Fibroblast of mammary gland (primary cell): ENCODE measurements at regions not wholly inside any gene's neighbourhood (a gene's known extent, or its start where the extent isn't known, plus 50 kb on each side); places are given as distances from the start of the nearest gene placed in this dataset.
A peak's percentile ranks its signal among the peaks of the same experiment; 100 is the strongest.

ENCODE experiments used
- DNase-seq: peaks from one replicate; pipeline ENCODE4 v3.0.0-alpha.2; 2010; ENCODE audit warnings: low read depth
- H3K4me3 ChIP-seq: 2 replicates; pipeline ENCODE4 v1.5.1; 2011; ENCODE audit warnings: low read depth, mild to moderate bottlenecking, low read length, moderate library complexity; ENCODE audit not compliant: control insufficient read depth
- TF ChIP-seq, protein P1 (sequence below): conservative IDR thresholded peaks from 2 replicates; pipeline ENCODE4 v1.5.1; 2011; ENCODE audit warnings: low read depth, low read length, inconsistent platforms; ENCODE audit not compliant: control insufficient read depth, insufficient read depth

DNA sequence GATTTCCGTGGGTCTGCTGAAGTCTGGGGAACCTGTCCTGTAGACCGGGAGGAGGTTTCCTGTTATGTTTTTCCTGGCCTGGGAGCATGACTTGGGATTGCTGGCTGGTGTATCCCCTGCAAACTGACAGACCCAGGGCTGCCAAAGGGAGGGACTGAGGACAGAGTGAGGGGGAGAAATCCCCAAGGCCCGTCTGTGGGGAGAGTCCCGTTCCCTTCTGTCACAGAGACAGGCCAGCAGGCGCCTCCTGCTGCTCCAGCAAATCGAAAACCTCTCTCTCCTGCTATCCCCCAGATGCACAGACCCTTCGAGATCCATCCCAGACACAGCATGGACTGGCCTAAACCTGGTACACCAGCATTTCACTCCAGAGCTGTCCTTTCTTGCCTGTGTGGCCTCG is 56.2 kb upstream of the ALDH1B1 start:
- TF ChIP-seq, protein P1, sequence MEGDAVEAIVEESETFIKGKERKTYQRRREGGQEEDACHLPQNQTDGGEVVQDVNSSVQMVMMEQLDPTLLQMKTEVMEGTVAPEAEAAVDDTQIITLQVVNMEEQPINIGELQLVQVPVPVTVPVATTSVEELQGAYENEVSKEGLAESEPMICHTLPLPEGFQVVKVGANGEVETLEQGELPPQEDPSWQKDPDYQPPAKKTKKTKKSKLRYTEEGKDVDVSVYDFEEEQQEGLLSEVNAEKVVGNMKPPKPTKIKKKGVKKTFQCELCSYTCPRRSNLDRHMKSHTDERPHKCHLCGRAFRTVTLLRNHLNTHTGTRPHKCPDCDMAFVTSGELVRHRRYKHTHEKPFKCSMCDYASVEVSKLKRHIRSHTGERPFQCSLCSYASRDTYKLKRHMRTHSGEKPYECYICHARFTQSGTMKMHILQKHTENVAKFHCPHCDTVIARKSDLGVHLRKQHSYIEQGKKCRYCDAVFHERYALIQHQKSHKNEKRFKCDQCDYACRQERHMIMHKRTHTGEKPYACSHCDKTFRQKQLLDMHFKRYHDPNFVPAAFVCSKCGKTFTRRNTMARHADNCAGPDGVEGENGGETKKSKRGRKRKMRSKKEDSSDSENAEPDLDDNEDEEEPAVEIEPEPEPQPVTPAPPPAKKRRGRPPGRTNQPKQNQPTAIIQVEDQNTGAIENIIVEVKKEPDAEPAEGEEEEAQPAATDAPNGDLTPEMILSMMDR, result no peak
- no peak for DNase-seq
- no peak overlapping the region for H3K4me3 ChIP-seq

DNA sequence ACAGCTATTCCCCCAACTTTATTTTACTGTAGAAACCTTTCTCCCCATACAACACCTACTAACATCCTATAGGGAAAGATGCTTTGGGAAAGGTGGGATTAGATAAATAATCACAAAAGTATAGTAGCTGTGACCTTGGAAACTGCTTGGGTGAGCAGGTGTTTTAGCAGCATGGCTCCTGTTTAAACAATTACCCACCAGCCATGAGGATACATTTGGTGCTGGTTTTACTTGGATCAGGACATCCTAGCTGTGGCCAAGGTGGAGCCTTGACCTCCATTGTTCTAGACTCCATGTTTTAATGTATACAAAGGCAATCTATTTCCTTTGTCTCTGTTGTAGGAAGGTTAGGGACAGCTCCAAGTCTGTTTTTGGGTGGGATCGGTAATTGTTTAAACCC is 56.8 kb upstream of the ALDH1B1 start:
- TF ChIP-seq, protein P1, result no peak
- no peak for DNase-seq
- H3K4me3 ChIP-seq, result no peak overlapping the region

DNA sequence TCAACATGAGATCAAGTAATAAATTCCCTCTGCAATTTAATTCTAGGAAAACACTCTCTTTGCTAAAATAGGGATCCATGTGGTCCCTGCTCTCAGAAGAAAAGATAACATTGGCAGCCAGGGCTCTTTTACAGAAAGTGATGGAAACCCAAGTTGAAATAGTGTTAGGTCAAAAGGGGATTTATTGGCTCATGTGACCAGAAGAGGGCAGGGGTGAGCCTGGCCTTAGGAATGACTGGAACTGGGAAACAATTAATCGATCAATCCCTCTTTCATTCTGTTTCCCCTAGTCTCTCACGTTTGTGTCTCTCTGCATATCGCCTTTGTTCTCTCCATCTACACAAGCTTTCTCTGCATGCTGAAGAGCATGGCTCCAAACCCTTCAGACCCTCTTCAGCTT is 58.3 kb upstream of the ALDH1B1 start:
- no peak overlapping the region for H3K4me3 ChIP-seq
- TF ChIP-seq, protein P1, result peak; percentile 43
- no peak for DNase-seq

DNA sequence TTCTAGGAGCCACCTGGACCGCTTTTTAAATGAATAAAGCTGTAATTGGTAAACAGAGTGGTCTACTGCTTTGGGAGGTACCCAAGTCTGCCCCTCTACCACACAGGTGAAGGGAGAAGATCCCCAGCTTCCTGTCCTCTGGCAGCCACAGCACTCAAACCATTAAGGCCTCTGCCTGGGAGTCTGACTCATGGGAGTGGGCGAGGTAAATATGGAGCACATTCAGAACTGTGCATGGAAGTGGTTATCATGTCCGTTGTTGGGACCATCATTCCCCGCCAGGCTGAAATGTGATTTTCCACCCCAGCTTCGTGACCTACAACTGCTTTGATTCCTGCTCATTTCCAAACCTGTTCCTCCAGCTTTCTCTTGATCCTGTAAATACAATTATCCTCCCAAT is 59.5 kb upstream of the ALDH1B1 start:
- peak; percentile 44 for DNase-seq
- TF ChIP-seq, protein P1, result no peak
- no peak overlapping the region for H3K4me3 ChIP-seq

DNA sequence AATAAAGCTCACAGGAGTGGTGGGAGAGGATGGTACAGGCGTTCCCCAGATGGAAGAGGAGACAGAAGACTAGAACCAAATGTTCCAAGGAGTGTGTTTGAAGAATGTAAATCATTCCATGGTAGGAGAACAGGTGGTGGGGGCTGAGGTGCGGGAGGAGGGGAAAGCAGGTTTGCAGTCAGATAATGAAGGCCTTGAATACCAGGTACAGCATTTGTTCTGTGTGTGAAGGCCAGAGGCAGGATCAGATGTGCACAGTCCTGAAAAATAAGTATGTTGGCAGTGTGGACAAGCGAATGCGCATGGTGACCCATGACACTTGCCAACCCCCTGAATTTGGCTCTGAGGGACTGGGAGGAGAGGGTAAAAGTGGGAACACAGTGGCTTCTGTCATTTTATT is 59.9 kb upstream of the ALDH1B1 start:
- H3K4me3 ChIP-seq, result no peak overlapping the region
- no peak for DNase-seq
- TF ChIP-seq, protein P1, result no peak

DNA sequence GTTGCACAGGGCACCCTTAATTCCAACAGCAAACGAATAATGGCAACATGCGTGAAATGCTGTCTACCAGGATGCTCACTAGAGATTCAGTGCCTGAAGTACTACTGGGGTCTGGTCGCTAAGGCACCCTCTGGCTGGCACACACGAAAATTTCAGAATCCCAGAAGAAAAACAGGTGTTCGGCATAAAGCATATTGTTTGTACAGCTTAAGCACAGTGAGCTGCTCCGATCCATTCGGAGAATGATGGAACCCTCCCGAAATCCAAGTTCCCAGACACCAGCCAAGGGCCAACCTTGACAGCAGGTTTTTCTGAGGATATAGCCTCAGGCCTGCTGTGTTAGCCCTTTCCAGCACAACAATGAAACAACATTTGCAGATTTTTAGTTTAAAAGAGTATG is 61.4 kb upstream of the ALDH1B1 start:
- no peak for DNase-seq
- H3K4me3 ChIP-seq, result no peak overlapping the region
- TF ChIP-seq, protein P1, result no peak

DNA sequence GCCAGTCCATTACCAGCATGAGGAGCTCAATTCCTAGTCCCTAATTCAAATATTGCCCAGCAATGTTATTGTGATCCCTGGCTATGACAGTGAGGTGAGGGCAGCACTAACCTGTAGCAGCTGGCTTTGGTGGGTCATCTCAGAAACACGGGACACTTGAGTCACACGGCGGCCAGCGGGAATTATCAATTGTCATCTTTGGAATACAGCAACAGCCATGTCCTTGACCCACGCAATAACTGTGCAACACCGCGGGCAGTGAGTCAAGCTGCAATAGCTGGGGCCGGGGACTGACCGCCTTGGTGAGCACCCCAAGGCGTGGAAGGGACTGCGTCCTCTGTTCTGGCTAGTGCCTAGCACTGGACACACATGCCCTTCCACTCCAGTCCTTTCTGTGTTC is 62.5 kb upstream of the ALDH1B1 start:
- H3K4me3 ChIP-seq, result no peak overlapping the region
- TF ChIP-seq, protein P1, result no peak
- DNase-seq, result no peak
